ENCODE measurements at regions not wholly inside any gene's neighbourhood (a gene's known extent, or its start where the extent isn't known, plus 50 kb on each side); places are given as distances from the start of the nearest gene placed in this dataset.

- Histone ChIP-seq H3K36me3 (ENCODE audit: insufficient read depth, low read length) (no peaks in the 10 kb centered on the region), H3K4me1 (ENCODE audit: insufficient read depth, low read length) (no peaks in the 10 kb centered on the region), H3K27ac (ENCODE audit: low read depth, low read length) (no peak overlapping the region), H3K4me3 (ENCODE audit: low read length) (no peak overlapping the region), H3K9me3 (ENCODE audit: low read length) (no peaks in the 10 kb centered on the region), H3K27me3 (ENCODE audit: insufficient read depth, low read length, poor library complexity, severe bottlenecking) (no peaks in the 10 kb centered on the region)
- ChIA-PET CTCF (interaction anchor here (1.0 kb wide), 1 partner anchor 12 kb away, joined by 3 read pairs; no protein-coding TSS in a partner anchor), POLR2A (no interaction called here)
- Mint-ChIP-seq H3K9me3 (no peaks in the 10 kb centered on the region), H3K27ac (no peak overlapping the region), H3K4me3 (no peak overlapping the region), H3K27me3 (no peaks in the 10 kb centered on the region), H3K36me3 (peaks cover 0 to 18% (median 0%) of the 10 kb centered on the region in 3 donors), H3K4me1 (no peaks in the 10 kb centered on the region)
- DNase-seq, result no peak
These were observed 184.4 kb downstream of the MDFIC start for GRCh38 chr7:115106316-115106715.

GRCh38 chr7:115102738-115103137 lies 180.8 kb downstream of the MDFIC start:
- CTCF ChIA-PET, result no interaction called here
- Histone ChIP-seq H3K27ac (ENCODE audit: low read depth, low read length) (no peak overlapping the region), H3K4me3 (ENCODE audit: low read length) (no peak overlapping the region), H3K9me3 (ENCODE audit: low read length) (no peaks in the 10 kb centered on the region), H3K4me1 (ENCODE audit: insufficient read depth, low read length) (no peaks in the 10 kb centered on the region), H3K27me3 (ENCODE audit: insufficient read depth, low read length, poor library complexity, severe bottlenecking) (no peaks in the 10 kb centered on the region), H3K36me3 (ENCODE audit: insufficient read depth, low read length) (no peaks in the 10 kb centered on the region)
- DNase-seq, result no peak
- Mint-ChIP-seq H3K27me3 (no peaks in the 10 kb centered on the region), H3K4me1 (no peaks in the 10 kb centered on the region), H3K27ac (no peak overlapping the region), H3K9me3 (no peaks in the 10 kb centered on the region), H3K36me3 (peaks cover 0 to 18% (median 0%) of the 10 kb centered on the region in 3 donors), H3K4me3 (no peak overlapping the region)
- POLR2A ChIA-PET, result no interaction called here

DNA sequence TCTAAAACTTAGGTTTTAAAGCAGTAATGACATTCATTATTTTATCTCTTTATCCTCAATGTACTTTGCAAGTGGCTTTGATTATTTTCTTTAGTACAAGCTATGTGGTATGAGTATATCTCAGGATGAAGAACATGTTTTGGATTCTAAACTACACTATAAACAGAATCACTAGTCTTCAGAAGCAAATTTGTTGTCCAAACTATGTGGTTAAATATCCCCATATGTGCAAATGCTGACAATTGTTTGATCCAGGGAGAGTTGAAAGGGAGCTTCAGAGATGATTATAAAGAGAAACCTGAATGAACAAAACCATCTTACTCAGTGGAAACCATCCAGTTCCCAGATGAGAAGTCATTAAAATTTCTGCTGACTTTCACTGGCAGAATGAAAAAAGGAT lies 179.3 kb downstream of the MDFIC start:
- Histone ChIP-seq H3K27ac (ENCODE audit: low read depth, low read length) (no peak overlapping the region), H3K4me3 (ENCODE audit: low read length) (no peak overlapping the region), H3K27me3 (ENCODE audit: insufficient read depth, low read length, poor library complexity, severe bottlenecking) (no peaks in the 10 kb centered on the region), H3K4me1 (ENCODE audit: insufficient read depth, low read length) (no peaks in the 10 kb centered on the region), H3K9me3 (ENCODE audit: low read length) (no peaks in the 10 kb centered on the region), H3K36me3 (ENCODE audit: insufficient read depth, low read length) (no peaks in the 10 kb centered on the region)
- H3K4me1 Mint-ChIP-seq, result peaks cover 6 to 8% (median 6%) of the 10 kb centered on the region in 3 donors
- ChIA-PET POLR2A (no interaction called here), CTCF (interaction anchor here (1.5 kb wide), 1 partner anchor 32 kb away, joined by 4 read pairs; no protein-coding TSS in a partner anchor)
- no peak for DNase-seq
- peaks cover 0 to 12% (median 0%) of the 10 kb centered on the region in 3 donors for H3K36me3 Mint-ChIP-seq
- H3K4me3 Mint-ChIP-seq, result no peak overlapping the region
- H3K27me3 Mint-ChIP-seq, result peaks cover 0 to 2% of the 10 kb centered on the region in 2 donors
- no peaks in the 10 kb centered on the region for H3K9me3 Mint-ChIP-seq
- no peak overlapping the region for H3K27ac Mint-ChIP-seq

DNA sequence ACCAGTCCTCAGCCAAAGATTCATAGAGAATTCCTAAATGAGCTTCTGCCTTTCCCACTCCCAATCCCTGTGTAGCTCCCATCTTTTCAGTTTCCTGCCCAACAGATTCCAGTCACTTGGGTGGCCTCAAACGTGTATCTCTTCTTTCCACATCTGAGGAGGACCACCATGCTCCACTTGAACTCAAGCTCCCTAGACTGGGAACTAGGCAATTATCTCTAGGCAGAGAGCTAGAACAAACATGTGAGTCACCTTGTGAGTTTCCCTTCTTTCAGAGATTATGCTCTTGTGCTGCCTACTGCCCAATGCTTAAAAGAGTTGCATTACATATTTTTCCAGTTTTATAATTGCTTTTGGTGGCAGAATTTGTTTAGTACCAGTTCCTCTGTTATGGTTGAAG lies 178.0 kb downstream of the MDFIC start:
- no peaks in the 10 kb centered on the region for H3K36me3 ChIP-seq (ENCODE audit: insufficient read depth, low read length)
- no peaks in the 10 kb centered on the region for H3K9me3 Mint-ChIP-seq
- no peak overlapping the region for H3K4me3 ChIP-seq (ENCODE audit: low read length)
- peaks cover 6 to 10% (median 10%) of the 10 kb centered on the region in 3 donors for H3K4me1 Mint-ChIP-seq
- H3K27ac ChIP-seq (ENCODE audit: low read depth, low read length), result no peak overlapping the region
- no peaks in the 10 kb centered on the region for H3K9me3 ChIP-seq (ENCODE audit: low read length)
- no peaks in the 10 kb centered on the region for H3K4me1 ChIP-seq (ENCODE audit: insufficient read depth, low read length)
- no peak overlapping the region for H3K4me3 Mint-ChIP-seq
- H3K27me3 Mint-ChIP-seq, result peaks cover 0 to 2% of the 10 kb centered on the region in 2 donors
- DNase-seq, result no peak
- H3K36me3 Mint-ChIP-seq, result peaks cover 0 to 5% (median 0%) of the 10 kb centered on the region in 3 donors
- H3K27me3 ChIP-seq (ENCODE audit: insufficient read depth, low read length, poor library complexity, severe bottlenecking), result no peaks in the 10 kb centered on the region
- CTCF ChIA-PET, result no interaction called here
- POLR2A ChIA-PET, result no interaction called here
- peak overlapping the region in 2 of 8 donors; percentile 48 to 69 for H3K27ac Mint-ChIP-seq

- ChIA-PET POLR2A (no interaction called here), CTCF (no interaction called here)
- no peaks in the 10 kb centered on the region for H3K9me3 ChIP-seq (ENCODE audit: low read length)
- no peaks in the 10 kb centered on the region for H3K27me3 ChIP-seq (ENCODE audit: insufficient read depth, low read length, poor library complexity, severe bottlenecking)
- no peak overlapping the region for H3K27ac ChIP-seq (ENCODE audit: low read depth, low read length)
- H3K4me1 ChIP-seq (ENCODE audit: insufficient read depth, low read length), result no peaks in the 10 kb centered on the region
- peaks cover 10 to 15% (median 13%) of the 10 kb centered on the region in 3 donors for H3K4me1 Mint-ChIP-seq
- H3K27me3 Mint-ChIP-seq, result peaks cover 2 to 9% of the 10 kb centered on the region in 2 donors
- peaks cover 0 to 4% (median 0%) of the 10 kb centered on the region in 3 donors for H3K36me3 Mint-ChIP-seq
- H3K9me3 Mint-ChIP-seq, result no peaks in the 10 kb centered on the region
- H3K4me3 ChIP-seq (ENCODE audit: low read length), result no peak overlapping the region
- no peaks in the 10 kb centered on the region for H3K36me3 ChIP-seq (ENCODE audit: insufficient read depth, low read length)
- no peak overlapping the region for H3K4me3 Mint-ChIP-seq
- DNase-seq, result no peak
- no peak overlapping the region for H3K27ac Mint-ChIP-seq
These were observed 175.3 kb downstream of the MDFIC start for GRCh38 chr7:115097175-115097671.

DNA sequence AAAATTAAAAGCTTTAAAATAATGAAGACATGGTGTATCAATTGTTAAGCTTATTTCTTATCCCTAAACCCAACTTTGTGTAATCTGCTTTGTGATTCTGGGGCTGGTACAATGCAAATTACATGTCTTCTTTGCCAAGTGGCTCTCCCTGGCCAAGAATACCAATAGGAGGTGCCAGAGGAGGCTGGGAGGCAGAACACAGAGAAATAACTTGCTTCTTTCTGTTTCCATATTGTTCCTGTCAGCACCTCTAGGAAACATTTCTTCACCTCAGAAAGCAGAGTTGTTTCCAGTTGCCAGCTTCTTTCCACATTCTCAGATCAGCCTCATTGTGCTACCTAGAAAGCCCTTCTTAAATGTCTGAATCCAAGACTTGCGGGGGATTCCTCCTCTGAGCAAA lies 174.4 kb downstream of the MDFIC start:
- H3K27me3 ChIP-seq (ENCODE audit: insufficient read depth, low read length, poor library complexity, severe bottlenecking), result no peaks in the 10 kb centered on the region
- H3K27ac ChIP-seq (ENCODE audit: low read depth, low read length), result no peak overlapping the region
- Mint-ChIP-seq H3K4me3 (no peak overlapping the region), H3K4me1 (peaks cover 10 to 15% (median 13%) of the 10 kb centered on the region in 3 donors), H3K36me3 (peaks cover 0 to 4% (median 0%) of the 10 kb centered on the region in 3 donors), H3K9me3 (no peaks in the 10 kb centered on the region), H3K27me3 (peaks cover 2 to 10% of the 10 kb centered on the region in 2 donors), H3K27ac (peak overlapping the region in 1 of 8 donors; percentile 83)
- no peaks in the 10 kb centered on the region for H3K4me1 ChIP-seq (ENCODE audit: insufficient read depth, low read length)
- DNase-seq, result no peak
- no peaks in the 10 kb centered on the region for H3K9me3 ChIP-seq (ENCODE audit: low read length)
- POLR2A ChIA-PET, result no interaction called here
- no peaks in the 10 kb centered on the region for H3K36me3 ChIP-seq (ENCODE audit: insufficient read depth, low read length)
- no peak overlapping the region for H3K4me3 ChIP-seq (ENCODE audit: low read length)
- CTCF ChIA-PET, result no interaction called here

- Mint-ChIP-seq H3K27me3 (peaks cover 2 to 10% of the 10 kb centered on the region in 2 donors), H3K27ac (no peak overlapping the region), H3K4me1 (peaks cover 10 to 17% (median 16%) of the 10 kb centered on the region in 3 donors), H3K9me3 (no peaks in the 10 kb centered on the region), H3K36me3 (peaks cover 0 to 4% (median 0%) of the 10 kb centered on the region in 3 donors), H3K4me3 (no peak overlapping the region)
- DNase-seq, result no peak
- no peak overlapping the region for H3K4me3 ChIP-seq (ENCODE audit: low read length)
- H3K27ac ChIP-seq (ENCODE audit: low read depth, low read length), result no peak overlapping the region
- no peaks in the 10 kb centered on the region for H3K9me3 ChIP-seq (ENCODE audit: low read length)
- H3K36me3 ChIP-seq (ENCODE audit: insufficient read depth, low read length), result no peaks in the 10 kb centered on the region
- H3K4me1 ChIP-seq (ENCODE audit: insufficient read depth, low read length), result no peaks in the 10 kb centered on the region
- ChIA-PET CTCF (interaction anchor here (1.2 kb wide), 1 partner anchor 12 kb away, joined by 3 read pairs; no protein-coding TSS in a partner anchor), POLR2A (no interaction called here)
- H3K27me3 ChIP-seq (ENCODE audit: insufficient read depth, low read length, poor library complexity, severe bottlenecking), result no peaks in the 10 kb centered on the region
These were observed 172.3 kb downstream of the MDFIC start for GRCh38 chr7:115094163-115094562.

DNA sequence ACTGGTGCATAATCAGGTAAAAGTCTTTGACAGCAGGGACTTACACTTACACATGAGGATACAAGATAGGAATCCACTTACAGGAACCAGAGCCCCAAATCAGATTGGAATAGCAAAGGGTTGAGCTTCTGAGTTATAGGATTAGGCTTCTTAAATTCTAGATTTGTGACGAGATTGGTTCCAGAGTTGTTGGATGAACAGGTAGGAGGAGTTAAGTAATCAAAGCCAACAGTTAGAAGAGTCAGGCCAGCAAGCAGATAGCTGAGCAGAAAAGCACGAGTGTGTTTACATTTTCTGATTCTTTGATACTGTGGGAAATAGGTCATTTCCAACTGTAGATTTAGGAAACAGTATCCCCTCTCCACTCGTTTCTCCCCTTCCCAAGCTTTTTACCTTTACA lies 167.0 kb downstream of the MDFIC start:
- peaks cover 0 to 2% (median 0%) of the 10 kb centered on the region in 3 donors for H3K36me3 Mint-ChIP-seq
- H3K4me1 Mint-ChIP-seq, result peaks cover 0 to 8% (median 3%) of the 10 kb centered on the region in 3 donors
- no peak for DNase-seq
- Histone ChIP-seq H3K27ac (ENCODE audit: low read depth, low read length) (no peak overlapping the region), H3K27me3 (ENCODE audit: insufficient read depth, low read length, poor library complexity, severe bottlenecking) (no peaks in the 10 kb centered on the region), H3K4me1 (ENCODE audit: insufficient read depth, low read length) (no peaks in the 10 kb centered on the region), H3K9me3 (ENCODE audit: low read length) (no peaks in the 10 kb centered on the region), H3K36me3 (ENCODE audit: insufficient read depth, low read length) (no peaks in the 10 kb centered on the region), H3K4me3 (ENCODE audit: low read length) (no peak overlapping the region)
- POLR2A ChIA-PET, result no interaction called here
- H3K27ac Mint-ChIP-seq, result peak overlapping the region in 1 of 8 donors; percentile 79
- H3K9me3 Mint-ChIP-seq, result peaks cover 0 to 2% (median 0%) of the 10 kb centered on the region in 5 donors
- peaks cover 2 to 8% of the 10 kb centered on the region in 2 donors for H3K27me3 Mint-ChIP-seq
- CTCF ChIA-PET, result no interaction called here
- H3K4me3 Mint-ChIP-seq, result no peak overlapping the region

Data from CD8-positive, alpha-beta memory T cell (primary cell).